ENCODE measurements at regions not wholly inside any gene's neighbourhood (a gene's known extent, or its start where the extent isn't known, plus 50 kb on each side); places are given as distances from the start of the nearest gene placed in this dataset.

DNA sequence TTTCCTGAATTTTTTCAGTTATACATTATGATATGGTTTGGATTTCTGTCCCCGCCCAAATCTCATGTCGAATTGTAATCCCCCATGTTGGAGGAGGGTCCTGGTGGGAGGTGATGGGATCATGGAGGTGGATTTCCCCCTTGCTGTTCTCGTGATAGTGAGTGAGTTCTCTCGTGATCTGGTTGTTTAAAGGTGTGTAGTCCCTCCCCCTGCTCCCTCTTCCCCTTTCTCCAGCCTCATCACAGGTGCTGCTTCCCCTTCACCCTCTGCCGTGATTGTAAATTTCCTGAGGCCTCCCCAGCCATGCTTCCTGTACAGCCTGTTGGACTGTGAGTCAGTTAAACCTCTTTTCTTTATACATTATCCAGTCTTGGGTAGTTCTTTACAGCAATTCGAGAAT lies 93.2 kb upstream of the HNRNPU start:
- H3K4me1 Mint-ChIP-seq = peaks cover 3% of the 10 kb centered on the region
- H3K27ac Mint-ChIP-seq = no peak overlapping the region
- H3K4me3 Mint-ChIP-seq = peak overlapping the region; percentile 19
- no peak for DNase-seq
- no peaks in the 10 kb centered on the region for H3K36me3 Mint-ChIP-seq (ENCODE audit: low read depth)
- H3K27me3 Mint-ChIP-seq = peaks cover 7% of the 10 kb centered on the region
- ATAC-seq = no peak
- H3K9me3 ChIP-seq (ENCODE audit: control insufficient read depth, low read length, poor library complexity, severe bottlenecking) = no peaks in the 10 kb centered on the region

DNA sequence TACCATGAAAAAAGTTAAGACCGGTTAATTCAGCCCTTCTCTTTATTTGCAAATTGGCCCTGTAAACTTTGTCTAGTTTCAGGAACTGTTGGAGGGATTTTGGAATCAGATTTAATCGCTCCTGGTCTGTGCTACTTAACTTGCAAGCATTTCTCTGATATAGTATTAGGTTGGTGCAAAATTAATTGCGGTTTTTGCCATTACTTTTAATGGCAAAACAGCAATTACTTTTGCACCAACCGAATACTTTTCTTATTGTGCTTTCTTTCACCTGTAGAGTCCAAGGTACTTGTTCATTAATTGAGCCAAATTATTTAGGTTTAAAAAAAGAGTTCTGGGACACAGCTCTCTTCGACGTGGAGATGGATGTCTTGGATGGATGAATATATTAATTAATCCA lies 92.8 kb upstream of the HNRNPU start:
- no peak for DNase-seq
- no peak overlapping the region for H3K27ac Mint-ChIP-seq
- no peaks in the 10 kb centered on the region for H3K36me3 Mint-ChIP-seq (ENCODE audit: low read depth)
- H3K4me3 Mint-ChIP-seq = no peak overlapping the region
- peaks cover 7% of the 10 kb centered on the region for H3K27me3 Mint-ChIP-seq
- peaks cover 3% of the 10 kb centered on the region for H3K4me1 Mint-ChIP-seq
- H3K9me3 ChIP-seq (ENCODE audit: control insufficient read depth, low read length, poor library complexity, severe bottlenecking) = no peaks in the 10 kb centered on the region
- no peak for ATAC-seq

DNA sequence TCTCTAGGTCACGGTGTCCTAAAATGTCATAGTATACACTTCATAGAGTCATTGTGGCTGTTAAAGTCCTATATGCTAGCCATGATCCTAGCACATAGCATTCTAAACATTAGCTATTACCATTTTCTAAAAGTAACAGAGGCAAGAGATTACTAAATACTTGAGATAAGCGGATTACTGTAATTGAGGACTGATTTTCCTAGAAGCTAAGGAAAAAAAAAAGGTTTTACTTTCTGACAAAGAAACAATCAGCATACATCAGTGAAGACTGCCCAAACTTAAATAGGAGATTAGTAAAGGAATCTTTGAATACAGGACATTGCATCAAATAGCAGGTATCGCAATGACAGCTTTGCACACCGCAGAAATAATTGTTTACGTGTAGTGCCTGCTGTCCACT lies 91.3 kb upstream of the HNRNPU start:
- DNase-seq (no peak), ATAC-seq (no peak)
- Mint-ChIP-seq H3K4me1 (peaks cover 3% of the 10 kb centered on the region), H3K36me3 (ENCODE audit: low read depth) (no peaks in the 10 kb centered on the region), H3K4me3 (no peak overlapping the region), H3K27ac (no peak overlapping the region), H3K27me3 (peaks cover 7% of the 10 kb centered on the region)
- H3K9me3 ChIP-seq (ENCODE audit: control insufficient read depth, low read length, poor library complexity, severe bottlenecking) = no peaks in the 10 kb centered on the region

- H3K27ac Mint-ChIP-seq = no peak overlapping the region
- peaks cover 3% of the 10 kb centered on the region for H3K4me1 Mint-ChIP-seq
- no peak for ATAC-seq
- no peak overlapping the region for H3K4me3 Mint-ChIP-seq
- DNase-seq = no peak
- H3K9me3 ChIP-seq (ENCODE audit: control insufficient read depth, low read length, poor library complexity, severe bottlenecking) = no peaks in the 10 kb centered on the region
- no peaks in the 10 kb centered on the region for H3K36me3 Mint-ChIP-seq (ENCODE audit: low read depth)
- peaks cover 7% of the 10 kb centered on the region for H3K27me3 Mint-ChIP-seq
These were observed 90.0 kb upstream of the HNRNPU start for GRCh38 chr1:244954359-244954758.

DNA sequence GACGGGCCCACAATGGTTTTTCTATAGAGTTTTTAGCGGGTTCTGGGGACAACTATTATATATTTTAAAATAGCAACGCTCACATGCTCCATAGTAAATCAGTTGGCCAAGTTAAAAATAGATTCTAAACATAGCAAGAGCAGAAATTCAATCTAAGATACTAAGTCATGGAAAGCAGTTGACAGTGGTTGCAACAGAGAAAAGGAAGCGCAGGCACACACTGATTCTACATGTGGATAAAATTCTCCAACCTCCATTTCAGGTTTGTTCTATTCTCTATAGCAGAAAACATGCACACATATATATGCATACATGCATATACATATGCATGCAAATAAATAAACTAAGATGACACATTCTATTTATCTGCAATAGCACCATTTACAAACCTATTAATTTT lies 89.6 kb upstream of the HNRNPU start:
- no peak for DNase-seq
- peaks cover 3% of the 10 kb centered on the region for H3K4me1 Mint-ChIP-seq
- H3K4me3 Mint-ChIP-seq = no peak overlapping the region
- H3K9me3 ChIP-seq (ENCODE audit: control insufficient read depth, low read length, poor library complexity, severe bottlenecking) = no peaks in the 10 kb centered on the region
- H3K36me3 Mint-ChIP-seq (ENCODE audit: low read depth) = no peaks in the 10 kb centered on the region
- ATAC-seq = no peak
- H3K27ac Mint-ChIP-seq = no peak overlapping the region
- peaks cover 7% of the 10 kb centered on the region for H3K27me3 Mint-ChIP-seq

DNA sequence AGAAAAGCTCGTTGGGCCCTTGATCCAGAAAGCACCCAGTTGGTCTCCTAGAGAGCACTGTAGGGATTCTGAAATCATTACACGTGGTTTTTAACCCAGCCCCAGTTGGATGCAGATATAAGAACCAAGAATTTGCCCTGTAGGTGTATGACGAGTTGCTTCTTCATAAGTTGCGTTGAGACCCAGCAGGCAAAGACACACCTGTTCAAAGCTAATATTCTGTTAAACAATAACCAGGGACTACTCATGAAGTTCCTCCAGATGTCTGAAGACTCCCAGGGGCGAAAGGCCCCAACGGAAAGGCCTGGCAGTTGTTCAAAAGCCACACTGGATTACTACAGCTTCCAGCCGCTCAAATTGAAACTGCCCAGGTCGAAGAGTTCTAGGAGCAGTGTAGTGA lies 88.6 kb upstream of the HNRNPU start:
- ATAC-seq (no peak), DNase-seq (no peak)
- peaks cover 11% of the 10 kb centered on the region for H3K27me3 Mint-ChIP-seq
- H3K36me3 Mint-ChIP-seq (ENCODE audit: low read depth) = no peaks in the 10 kb centered on the region
- peaks cover 3% of the 10 kb centered on the region for H3K4me1 Mint-ChIP-seq
- no peaks in the 10 kb centered on the region for H3K9me3 ChIP-seq (ENCODE audit: control insufficient read depth, low read length, poor library complexity, severe bottlenecking)
- no peak overlapping the region for H3K4me3 Mint-ChIP-seq
- H3K27ac Mint-ChIP-seq = no peak overlapping the region

- peaks cover 17% of the 10 kb centered on the region for H3K27me3 Mint-ChIP-seq
- H3K27ac Mint-ChIP-seq = no peak overlapping the region
- peaks cover 3% of the 10 kb centered on the region for H3K4me1 Mint-ChIP-seq
- ATAC-seq (no peak), DNase-seq (no peak)
- no peaks in the 10 kb centered on the region for H3K36me3 Mint-ChIP-seq (ENCODE audit: low read depth)
- H3K4me3 Mint-ChIP-seq = no peak overlapping the region
- H3K9me3 ChIP-seq (ENCODE audit: control insufficient read depth, low read length, poor library complexity, severe bottlenecking) = no peaks in the 10 kb centered on the region
These were observed 88.1 kb upstream of the HNRNPU start for GRCh38 chr1:244952280-244952933.

DNA sequence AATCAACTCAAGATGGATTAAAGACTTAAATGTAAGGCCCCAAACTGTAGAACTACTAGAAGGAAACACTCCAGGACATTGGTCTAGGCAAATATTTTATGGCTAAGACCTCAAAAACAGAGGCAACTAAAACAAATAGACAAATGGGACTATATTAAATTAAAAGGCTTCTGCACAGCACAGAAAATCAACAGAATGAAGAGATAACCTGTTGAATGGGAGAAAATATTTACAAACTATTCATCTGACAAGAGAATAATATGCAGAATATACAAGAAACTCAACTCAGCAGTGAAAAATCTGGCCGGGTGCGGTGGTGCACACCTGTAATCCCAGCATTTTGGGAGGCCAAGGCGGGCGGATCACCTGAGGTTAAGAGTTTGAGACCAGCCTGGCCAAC lies 84.1 kb upstream of the HNRNPU start:
- Mint-ChIP-seq H3K4me1 (peaks cover 5% of the 10 kb centered on the region), H3K27me3 (peaks cover 10% of the 10 kb centered on the region), H3K36me3 (ENCODE audit: low read depth) (no peaks in the 10 kb centered on the region), H3K27ac (no peak overlapping the region), H3K4me3 (no peak overlapping the region)
- no peaks in the 10 kb centered on the region for H3K9me3 ChIP-seq (ENCODE audit: control insufficient read depth, low read length, poor library complexity, severe bottlenecking)
- DNase-seq (no peak), ATAC-seq (no peak)

GRCh38 chr1:244945109-244945671 lies 80.8 kb upstream of the HNRNPU start:
- Mint-ChIP-seq H3K36me3 (ENCODE audit: low read depth) (no peaks in the 10 kb centered on the region), H3K4me3 (no peak overlapping the region), H3K4me1 (peaks cover 2% of the 10 kb centered on the region), H3K27me3 (peaks cover 10% of the 10 kb centered on the region), H3K27ac (no peak overlapping the region)
- ATAC-seq (peak; percentile 42), DNase-seq (no peak)
- H3K9me3 ChIP-seq (ENCODE audit: control insufficient read depth, low read length, poor library complexity, severe bottlenecking) = no peaks in the 10 kb centered on the region

DNA sequence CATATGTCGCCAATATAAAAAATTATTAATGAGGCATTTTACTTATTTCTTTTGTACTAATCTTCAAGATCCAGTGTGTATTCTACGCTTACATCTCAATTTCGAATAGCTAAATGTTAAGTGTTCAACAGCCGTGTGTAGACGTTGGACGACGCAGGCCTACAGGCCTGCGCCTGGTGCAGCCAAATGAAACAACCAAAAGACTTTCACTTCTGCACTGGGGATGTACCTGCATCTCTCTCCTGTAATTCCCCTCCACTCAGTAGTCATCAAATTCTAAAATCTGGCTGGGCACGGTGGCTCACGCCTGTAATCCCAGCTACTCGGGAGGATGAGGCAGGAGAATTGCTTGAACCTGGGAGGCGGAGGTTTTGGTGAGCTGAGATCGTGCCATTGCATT lies 76.8 kb upstream of the HNRNPU start:
- Mint-ChIP-seq H3K4me3 (no peak overlapping the region), H3K4me1 (peaks cover 2% of the 10 kb centered on the region), H3K27ac (no peak overlapping the region), H3K36me3 (ENCODE audit: low read depth) (no peaks in the 10 kb centered on the region), H3K27me3 (no peaks in the 10 kb centered on the region)
- ATAC-seq = peak; percentile 59
- no peaks in the 10 kb centered on the region for H3K9me3 ChIP-seq (ENCODE audit: control insufficient read depth, low read length, poor library complexity, severe bottlenecking)
- no peak for DNase-seq

- no peaks in the 10 kb centered on the region for H3K9me3 ChIP-seq (ENCODE audit: control insufficient read depth, low read length, poor library complexity, severe bottlenecking)
- Mint-ChIP-seq H3K36me3 (ENCODE audit: low read depth) (no peaks in the 10 kb centered on the region), H3K4me3 (no peak overlapping the region), H3K27me3 (no peaks in the 10 kb centered on the region), H3K27ac (no peak overlapping the region), H3K4me1 (no peaks in the 10 kb centered on the region)
- DNase-seq = no peak
- no peak for ATAC-seq
These were observed 72.8 kb upstream of the HNRNPU start for GRCh38 chr1:244937099-244937498.

DNA sequence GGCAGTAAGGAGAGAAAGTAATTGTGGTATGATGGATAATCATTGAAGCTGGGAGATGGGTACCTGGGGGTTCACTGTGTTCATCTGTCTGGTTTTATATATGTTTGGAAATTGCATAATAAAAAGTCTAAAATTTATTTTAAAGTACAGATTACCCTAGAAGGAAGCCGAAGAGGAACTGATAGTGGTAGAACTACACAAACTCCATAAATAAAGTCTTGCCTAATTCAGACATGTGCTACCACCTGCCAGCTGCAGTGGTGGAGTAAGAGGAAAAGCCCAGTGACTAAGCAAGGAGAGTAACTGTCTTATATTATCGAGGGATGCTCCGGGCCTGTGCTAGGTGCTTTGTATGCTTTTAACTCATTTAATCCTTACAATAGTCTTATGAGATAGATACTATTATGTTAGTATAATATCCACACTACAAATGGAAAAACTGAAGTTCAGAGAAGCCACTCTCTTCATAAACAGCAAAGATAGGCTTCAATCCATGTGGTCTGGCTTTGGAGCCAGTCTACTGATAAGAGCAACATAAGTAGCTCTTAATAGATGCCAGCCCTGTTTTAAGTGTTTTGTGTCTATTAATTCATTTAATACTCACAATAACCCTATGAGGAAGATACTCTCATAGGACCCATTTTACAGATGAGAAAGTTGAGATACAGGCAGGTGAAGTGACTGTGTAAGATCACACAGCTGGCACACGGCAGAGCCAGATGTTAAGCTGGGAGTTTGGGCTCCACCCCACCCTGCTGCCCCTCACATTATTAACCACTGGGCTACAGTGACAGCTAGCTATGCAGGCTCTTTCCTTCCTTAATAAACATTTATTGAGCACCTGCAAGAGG lies 56.8 kb upstream of the HNRNPU start:
- Mint-ChIP-seq H3K4me3 (no peak overlapping the region), H3K36me3 (ENCODE audit: low read depth) (peaks cover 2% of the 10 kb centered on the region), H3K27ac (no peak overlapping the region), H3K27me3 (peaks cover 20% of the 10 kb centered on the region), H3K4me1 (peaks cover 3% of the 10 kb centered on the region)
- ATAC-seq (no peak), DNase-seq (no peak)
- H3K9me3 ChIP-seq (ENCODE audit: control insufficient read depth, low read length, poor library complexity, severe bottlenecking) = no peaks in the 10 kb centered on the region

DNA sequence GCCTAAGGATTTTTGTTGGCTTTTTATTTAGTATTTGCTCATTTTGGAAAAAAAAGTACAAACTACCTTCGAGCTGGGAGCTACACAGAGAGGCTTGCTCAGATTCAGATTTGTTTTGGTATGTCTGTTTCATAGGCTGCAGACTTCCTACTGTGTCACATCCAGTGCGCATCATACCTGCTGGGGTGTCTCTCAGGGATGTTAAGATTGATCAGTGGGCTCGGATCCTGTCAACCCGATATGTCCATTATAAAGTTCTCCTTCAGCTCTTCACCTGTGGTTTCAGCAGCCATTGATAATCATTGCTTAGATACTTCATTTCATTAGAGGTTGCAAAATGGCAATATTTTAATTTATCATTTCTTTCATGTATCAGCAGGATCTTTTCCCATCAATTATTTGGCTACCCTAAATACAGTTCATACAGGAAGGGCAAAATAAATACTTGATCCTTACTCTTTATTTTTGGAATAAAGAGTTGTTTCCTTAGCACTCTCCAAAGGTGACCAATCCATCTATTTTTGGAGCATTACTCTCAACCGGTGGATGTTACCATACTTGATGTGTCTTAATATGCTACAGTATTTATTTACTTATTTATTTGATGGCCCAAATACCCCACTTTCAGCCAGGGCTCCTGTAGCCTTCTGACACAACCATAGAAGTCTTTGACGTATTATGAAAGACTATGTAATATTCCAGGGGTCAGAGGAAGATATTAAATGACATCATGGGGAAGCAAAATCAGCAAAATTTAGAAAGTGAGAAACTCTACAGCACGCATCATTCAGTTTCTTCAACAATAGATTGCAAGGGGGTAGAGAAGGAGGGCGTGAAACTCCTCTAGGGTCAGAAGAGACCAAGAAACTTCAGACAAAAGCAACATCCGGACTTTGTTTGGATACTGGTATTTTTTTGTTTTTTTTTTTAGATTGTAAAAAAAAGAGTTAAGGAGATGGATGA lies 55.3 kb upstream of the HNRNPU start:
- H3K36me3 Mint-ChIP-seq (ENCODE audit: low read depth) = peaks cover 2% of the 10 kb centered on the region
- H3K4me1 Mint-ChIP-seq = peaks cover 3% of the 10 kb centered on the region
- H3K9me3 ChIP-seq (ENCODE audit: control insufficient read depth, low read length, poor library complexity, severe bottlenecking) = no peaks in the 10 kb centered on the region
- H3K4me3 Mint-ChIP-seq = peak overlapping the region; percentile 90
- H3K27me3 Mint-ChIP-seq = peaks cover 13% of the 10 kb centered on the region
- no peak for ATAC-seq
- peak overlapping the region; percentile 66 for H3K27ac Mint-ChIP-seq
- DNase-seq = no peak
